Posterior cingulate gyrus (tissue), 11 donors: ENCODE measurements at regions not wholly inside any gene's neighbourhood (a gene's known extent, or its start where the extent isn't known, plus 50 kb on each side); places are given as distances from the start of the nearest gene placed in this dataset.

Experiments used
- DNase-seq, 10 donors: peaks; one replicate each; pipeline versions ENCODE4 v3.0.0 to v3.0.0-alpha.2; 2020 to 2021; ENCODE audit warnings: mixed read lengths in 3 of 10
- intact Hi-C: fragments of 100-400 bp; cut with DNase I; formaldehyde crosslinking; loops from one replicate; pipeline ENCODE4 v1.15.1; 2023

DNA sequence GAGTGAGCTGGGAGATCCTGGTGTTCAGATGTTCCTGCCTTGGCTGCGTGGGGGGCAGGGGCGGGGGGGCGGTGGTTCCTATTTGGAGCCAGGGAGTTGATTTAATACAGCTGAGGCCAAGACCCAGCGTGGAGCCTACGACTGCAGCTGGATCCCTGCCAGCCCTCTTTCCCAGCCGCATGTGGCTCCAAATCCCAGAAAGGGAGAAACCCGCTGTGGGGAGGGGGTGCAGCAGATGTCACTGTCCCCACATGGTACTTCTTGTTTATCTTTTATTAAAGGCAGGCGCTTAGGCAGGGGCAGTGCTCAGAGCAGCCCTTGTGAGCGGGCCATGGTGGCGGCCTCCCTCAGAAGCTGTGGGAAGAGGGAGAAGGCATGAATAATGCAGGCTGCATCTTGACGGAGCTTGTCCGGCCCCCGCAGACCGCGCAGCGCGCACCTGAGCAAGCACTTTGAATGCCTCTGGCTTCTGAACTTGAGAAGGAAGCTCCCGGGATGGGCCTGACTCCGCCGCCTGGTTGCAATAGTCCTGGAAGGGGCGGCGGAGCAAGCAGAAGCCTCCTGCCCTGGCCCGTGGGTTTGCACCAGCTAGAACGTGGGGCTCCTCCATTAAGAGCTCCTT, 112.1 kb downstream of the GLI2 start:
- intact Hi-C loops, result no loop called here
- DNase-seq, result peak in 3 of 10 donors; percentile 75 to 84 (median 81)

DNA sequence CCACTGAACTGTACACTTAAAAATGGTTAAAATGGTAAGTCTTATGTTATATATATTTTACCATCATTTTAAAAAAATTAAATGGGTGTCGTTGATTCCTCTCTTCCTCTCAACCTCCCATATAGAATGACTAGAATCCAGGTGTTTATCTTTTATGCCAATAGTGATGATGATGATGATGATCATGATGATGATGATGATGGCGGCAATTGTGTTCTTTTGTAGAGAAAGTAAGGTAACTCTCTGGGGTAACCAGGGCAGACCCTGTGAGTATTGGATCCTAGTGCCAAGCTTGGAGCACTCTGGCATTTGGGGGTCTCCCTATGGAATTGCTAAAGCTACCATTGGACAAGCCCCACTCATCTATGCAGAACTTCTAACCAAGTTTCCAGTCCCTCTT, 113.6 kb downstream of the GLI2 start:
- intact Hi-C loops, result no loop called here
- peak in 1 of 10 donors; percentile 24 for DNase-seq

DNA sequence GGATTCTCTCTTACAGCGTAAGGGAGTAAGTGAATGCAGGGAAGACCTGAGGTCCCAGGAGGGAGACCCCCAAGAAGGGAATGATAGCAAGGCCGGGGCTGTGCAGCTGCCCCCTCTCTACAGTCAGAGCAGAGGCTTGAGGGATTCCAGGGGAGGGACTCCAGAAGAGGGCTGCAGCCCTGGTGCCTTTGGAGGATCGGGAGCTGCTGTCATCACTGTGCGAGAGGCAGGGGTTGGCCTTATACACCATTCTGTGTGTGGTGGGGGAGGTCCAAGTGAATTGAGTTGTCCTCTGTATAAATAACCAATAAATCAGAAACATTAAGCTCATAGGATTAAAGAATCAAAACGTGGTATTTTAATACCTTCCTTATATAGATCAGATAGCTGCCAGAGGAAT, 114.9 kb downstream of the GLI2 start:
- intact Hi-C loops, result no loop called here
- peak in 2 of 10 donors; percentile 47 to 54 for DNase-seq

DNA sequence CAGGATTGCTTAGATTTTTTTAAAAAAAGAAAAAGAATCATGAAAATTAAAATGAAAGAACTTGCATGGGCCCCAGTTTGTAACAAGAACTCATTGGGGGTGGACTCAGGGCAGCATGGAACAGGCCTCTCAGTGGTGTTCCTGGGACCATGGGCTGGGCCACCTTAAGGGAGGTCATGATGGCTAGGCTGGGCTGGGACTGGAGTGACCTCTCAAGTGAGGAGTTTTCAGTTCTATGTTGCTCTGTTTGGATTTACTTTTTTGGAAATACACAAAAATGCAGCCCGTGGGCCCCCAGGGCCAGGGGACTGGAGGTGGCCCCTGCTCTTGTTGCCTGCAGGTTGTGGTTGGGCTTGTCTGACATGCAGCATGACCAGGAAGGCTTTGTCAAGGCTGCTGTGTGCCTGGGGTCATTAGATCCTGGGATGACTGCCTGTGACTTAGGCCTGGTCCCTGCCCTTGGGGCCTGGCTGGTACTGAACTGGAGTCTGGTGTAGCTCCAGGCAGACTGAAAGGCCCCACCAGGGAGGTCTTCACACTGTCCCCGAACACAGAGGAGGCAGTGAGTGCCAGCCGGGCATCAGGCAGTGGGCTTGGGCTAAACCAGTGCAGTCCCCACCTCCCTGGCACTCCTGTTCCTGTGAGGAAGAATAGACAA, 115.6 kb downstream of the GLI2 start:
- intact Hi-C loops, result no loop called here
- DNase-seq, result peak in 3 of 10 donors; percentile 60 to 66 (median 62)

- peak in 3 of 10 donors; percentile 17 to 48 (median 45) for DNase-seq
- intact Hi-C loops, result no loop called here
Observed at GRCh38 chr2:120852200-120852815, 116.6 kb downstream of the GLI2 start.

GRCh38 chr2:120853306-120854013, 117.8 kb downstream of the GLI2 start:
- intact Hi-C loops, result no loop called here

GRCh38 chr2:120854014-120854620, 118.4 kb downstream of the GLI2 start:
- peak in 3 of 10 donors; percentile 10 to 24 (median 24) for DNase-seq
- intact Hi-C loops, result no loop called here

More at GRCh38 chr2:120853306-120854013, 117.8 kb downstream of the GLI2 start:
- DNase-seq, result peak in 3 of 10 donors; percentile 27 to 63 (median 47)

DNA sequence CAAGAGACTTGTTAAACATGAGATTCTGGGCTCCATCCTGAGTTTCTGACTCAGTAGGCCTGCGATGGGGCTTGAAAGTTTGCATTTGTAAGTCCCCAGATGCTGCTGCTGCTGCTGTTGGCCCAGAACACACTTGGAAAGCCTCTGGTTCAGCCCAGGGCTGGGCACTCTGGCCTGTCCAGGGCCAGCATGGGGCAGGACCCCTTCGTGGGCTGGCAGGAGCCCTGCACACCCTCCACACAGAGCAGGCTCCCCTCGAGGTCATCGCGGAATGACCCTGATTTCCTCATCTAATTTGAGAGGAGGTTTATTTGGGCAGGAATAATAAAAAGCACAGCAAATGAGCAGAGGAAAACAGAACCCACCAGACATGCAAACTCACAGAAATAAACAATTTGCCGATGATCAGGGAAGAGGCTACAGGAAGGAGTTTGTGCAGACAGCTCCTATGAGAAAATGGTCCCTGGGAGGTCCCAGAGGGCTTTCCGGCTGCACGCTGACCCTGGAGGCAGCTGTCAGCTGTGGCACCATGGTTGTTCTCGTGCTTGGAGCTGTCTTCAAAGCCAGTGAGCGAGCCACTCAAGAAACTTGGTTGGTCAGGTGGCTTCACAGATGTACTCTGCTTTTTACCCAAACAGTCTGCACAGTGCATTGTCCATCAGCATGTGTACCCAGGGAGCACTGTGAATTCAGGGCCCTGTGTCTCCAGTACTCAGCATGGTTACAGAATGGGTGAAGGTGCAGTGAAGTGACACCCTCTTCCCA, 119.3 kb downstream of the GLI2 start:
- DNase-seq, result peak in 3 of 10 donors; percentile 43 to 63 (median 55)
- intact Hi-C loops, result no loop called here

DNA sequence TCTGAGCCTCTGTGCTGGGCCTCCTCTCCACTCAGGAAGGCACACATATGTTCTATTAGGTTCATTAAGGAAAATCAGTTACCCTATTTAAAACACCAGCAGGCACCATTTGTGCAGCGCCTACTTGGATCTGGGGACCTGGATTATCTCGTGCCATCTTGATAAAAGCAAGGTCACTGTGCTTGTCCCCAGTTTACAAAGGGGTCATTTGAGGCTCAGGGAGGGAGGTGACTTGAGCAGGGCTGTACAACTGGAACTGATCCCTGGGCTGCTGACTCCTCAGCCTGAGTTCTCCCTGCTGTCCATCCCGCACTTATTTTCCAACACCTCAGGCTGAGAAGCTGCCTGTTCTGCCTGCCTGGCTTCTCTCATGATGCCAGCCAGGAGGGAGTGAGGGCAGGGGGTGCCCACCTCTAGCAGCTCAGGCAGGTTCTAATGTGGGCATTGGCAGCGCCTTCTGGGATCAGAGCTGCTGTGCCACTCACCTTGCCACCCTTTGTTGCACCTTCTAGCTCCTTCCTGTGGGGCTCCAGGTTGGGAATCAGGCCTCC, 120.3 kb downstream of the GLI2 start:
- intact Hi-C loops, result no loop called here
- DNase-seq, result peak in 2 of 10 donors; percentile 18 to 32

DNA sequence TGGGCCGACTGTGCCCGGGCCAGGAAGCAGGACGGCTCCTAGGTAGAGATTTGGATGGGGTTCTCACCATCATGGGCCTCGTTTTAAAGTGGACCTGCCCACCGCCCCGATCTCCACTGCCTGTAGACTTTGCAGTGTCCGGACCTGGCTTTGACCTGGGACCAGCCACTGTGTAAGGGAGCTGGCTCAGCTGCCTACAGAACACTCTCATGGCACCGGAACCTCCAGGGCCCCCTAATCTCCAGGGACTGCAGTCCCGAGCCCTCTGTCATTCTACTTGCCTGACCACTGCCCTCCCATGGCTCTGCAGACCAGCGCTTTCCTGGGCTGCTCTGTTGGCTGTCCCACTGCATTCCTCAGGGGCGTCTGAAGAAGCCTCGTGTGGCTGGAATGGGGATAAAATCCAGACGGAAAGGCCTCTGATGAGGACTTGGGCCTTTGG, 120.8 kb downstream of the GLI2 start:
- DNase-seq, result peak in 3 of 10 donors; percentile 27 to 67 (median 50)

GRCh38 chr2:120857422-120857821, 121.8 kb downstream of the GLI2 start:
- intact Hi-C loops, result no loop called here
- DNase-seq, result peak in 1 of 10 donors; percentile 27

More for the DNA sequence above, 120.8 kb downstream of the GLI2 start:
- intact Hi-C loops, result no loop called here

DNA sequence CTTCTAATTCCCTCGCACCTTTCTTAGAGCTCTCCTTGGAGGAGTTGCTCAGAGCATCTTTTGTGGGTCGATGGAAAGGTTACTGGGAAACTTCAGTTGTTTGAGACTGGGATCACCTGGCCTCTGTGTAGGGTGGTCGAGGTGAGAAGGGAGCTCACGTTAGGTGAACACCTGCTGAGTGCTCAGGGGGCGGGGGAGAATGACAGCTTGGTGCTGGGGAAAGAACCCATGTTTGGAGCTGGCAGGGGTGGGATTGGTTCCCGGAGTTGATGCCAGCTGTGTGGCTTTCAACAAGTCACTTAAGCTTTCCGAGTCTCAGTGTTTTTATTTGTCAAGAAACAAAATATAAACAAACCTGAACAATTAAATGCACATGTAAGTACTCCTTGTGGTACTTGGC, 122.3 kb downstream of the GLI2 start:
- peak in 2 of 10 donors; percentile 46 to 57 for DNase-seq
- intact Hi-C loops, result no loop called here

DNA sequence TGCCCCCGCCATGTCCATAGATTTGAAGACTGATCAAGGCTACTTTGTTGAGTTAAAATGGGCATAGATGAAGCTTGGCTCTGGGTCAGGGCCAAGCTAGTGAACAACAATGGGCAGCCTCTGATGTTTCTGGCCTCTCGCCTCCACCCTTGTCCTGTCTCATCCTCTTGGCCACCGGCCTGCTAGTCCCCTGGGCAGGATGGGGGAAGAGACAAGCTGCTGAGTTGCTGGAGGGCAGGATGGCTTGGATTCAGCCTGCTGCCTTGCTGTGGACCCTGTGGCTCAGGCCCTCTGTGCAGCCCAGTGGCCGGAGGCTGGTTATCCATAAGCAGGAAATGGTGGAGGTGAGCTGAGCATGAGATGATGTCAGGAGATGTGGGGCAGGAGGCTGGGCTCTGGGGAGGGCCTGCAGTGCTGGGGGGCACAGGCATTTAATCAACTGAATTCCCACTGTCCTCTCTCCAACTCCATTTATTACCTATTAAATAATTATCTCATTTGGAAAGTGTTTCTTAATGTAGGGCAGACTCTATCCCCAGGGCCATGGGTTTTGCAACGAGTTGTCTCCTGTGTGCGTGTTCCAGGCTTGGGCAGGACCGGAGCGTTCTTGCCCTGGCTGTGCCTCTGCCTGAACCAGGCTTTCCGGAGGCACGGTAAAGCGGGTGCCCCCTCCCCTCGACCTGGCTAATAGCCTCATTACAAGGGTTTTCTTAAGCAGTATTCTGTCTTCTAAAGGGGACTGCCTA, 122.9 kb downstream of the GLI2 start:
- intact Hi-C loops, result no loop called here
- peak in 6 of 10 donors; percentile 42 to 91 (median 62) for DNase-seq

DNA sequence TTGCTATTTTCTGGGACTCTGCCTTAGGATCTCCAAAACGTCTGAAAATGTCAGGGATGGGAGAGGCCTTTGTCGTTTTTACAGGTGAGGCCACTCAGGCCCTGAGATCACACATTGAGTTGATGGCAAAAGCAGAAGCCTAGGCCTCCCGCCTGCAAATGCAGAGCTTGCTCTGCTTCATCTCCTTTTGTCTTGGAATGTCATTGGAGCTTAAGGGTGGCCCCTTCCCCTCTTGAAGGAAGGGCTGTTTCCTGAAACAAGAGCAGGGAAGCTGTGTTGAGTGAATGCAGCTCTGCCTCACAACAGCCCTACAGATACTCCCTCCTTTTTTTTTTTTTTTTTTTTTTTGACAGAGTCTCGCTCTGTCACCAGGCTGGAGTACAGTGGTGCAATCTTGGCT, 123.5 kb downstream of the GLI2 start:
- peak in 2 of 10 donors; percentile 9 to 24 for DNase-seq
- intact Hi-C loops, result no loop called here

DNA sequence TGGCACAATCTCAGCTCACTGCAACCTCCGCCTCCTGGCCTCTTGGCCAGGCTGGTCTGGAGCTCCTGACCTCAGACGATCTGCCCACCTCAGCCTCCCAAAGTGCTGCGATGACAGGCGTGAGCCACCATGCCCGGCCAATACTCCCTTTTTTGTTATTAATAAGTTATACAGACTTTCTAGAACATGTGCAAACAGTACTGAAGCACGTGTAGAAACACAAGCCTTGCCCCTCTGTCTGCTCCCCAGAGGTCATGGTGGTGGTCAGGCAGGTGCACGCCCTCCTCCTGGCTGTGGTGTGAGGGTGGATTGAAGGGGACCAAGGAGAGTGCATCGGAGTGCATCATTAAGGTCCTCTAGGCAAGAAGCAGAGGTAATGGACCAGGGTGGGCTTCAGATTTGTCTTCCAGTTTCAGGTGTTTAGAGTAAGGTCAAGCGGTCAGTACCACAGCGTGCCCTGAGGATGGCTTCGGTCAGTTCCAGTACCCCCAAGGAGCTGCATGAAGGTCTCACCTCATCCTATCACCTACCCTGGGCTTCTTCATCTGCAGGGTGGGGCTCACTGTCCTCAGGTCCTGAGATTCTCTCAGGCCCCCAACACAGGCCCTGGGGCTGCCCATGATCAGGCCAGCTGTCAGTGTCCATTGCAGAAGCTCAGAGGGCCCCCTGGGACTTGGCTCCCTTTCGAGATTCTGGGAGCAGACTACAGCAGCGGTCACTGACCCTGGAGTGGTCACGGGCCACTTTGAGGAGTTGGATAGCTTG, 124.3 kb downstream of the GLI2 start:
- intact Hi-C loops, result no loop called here
- DNase-seq, result peak in 2 of 10 donors; percentile 51 to 65

- intact Hi-C loops, result no loop called here
- DNase-seq, result peak in 3 of 10 donors; percentile 25 to 54 (median 42)
Observed at GRCh38 chr2:120860579-120860922, 124.9 kb downstream of the GLI2 start.

- peak in 2 of 10 donors; percentile 9 to 52 for DNase-seq
- intact Hi-C loops, result no loop called here
Observed at GRCh38 chr2:120861191-120861575, 125.5 kb downstream of the GLI2 start.
